ENCODE measurements at regions not wholly inside any gene's neighbourhood (a gene's known extent, or its start where the extent isn't known, plus 50 kb on each side); places are given as distances from the start of the nearest gene placed in this dataset.

GRCh38 chr4:27338530-27338929 lies 477.9 kb downstream of the STIM2 start:
- WGBS, 2 donors, result 33 to 34% methylated on average over 3 of the region's 3 CpGs
- Histone ChIP-seq H3K4me3 (no peak overlapping the region), H3K36me3 (replicated peaks in 1 of 2; ENCODE audit: insufficient read depth in 1 of 2, low read depth in 2 of 2) (no peaks in the 10 kb centered on the region), H3K27ac (no peak overlapping the region), H3K9me3 (no peaks in the 10 kb centered on the region), H3K27me3 (no peaks in the 10 kb centered on the region), H3K4me1 (no peaks in the 10 kb centered on the region)
- no peak for DNase-seq
- intact Hi-C loops (cut with DNase I), result no loop called here
- no peak for TF ChIP-seq CTCF (IDR thresholded peaks at IDR 0.05)
- ATAC-seq, result no peak

GRCh38 chr4:27343411-27343810 lies 482.8 kb downstream of the STIM2 start:
- no peak overlapping the region for H3K4me3 ChIP-seq
- H3K4me1 ChIP-seq, result no peaks in the 10 kb centered on the region
- 43 to 45% methylated on average over 3 of the region's 3 CpGs for WGBS, 2 donors
- ATAC-seq (no peak), DNase-seq (no peak)
- H3K27ac ChIP-seq, result no peak overlapping the region
- H3K27me3 ChIP-seq, result no peaks in the 10 kb centered on the region
- TF ChIP-seq POLR2A (IDR thresholded peaks at IDR 0.05) (no peak), CTCF (IDR thresholded peaks at IDR 0.05) (no peak)
- H3K9me3 ChIP-seq, result no peaks in the 10 kb centered on the region
- H3K36me3 ChIP-seq (replicated peaks in 1 of 2; ENCODE audit: insufficient read depth in 1 of 2, low read depth in 2 of 2), result no peaks in the 10 kb centered on the region
- intact Hi-C loops (cut with DNase I), result no loop called here

GRCh38 chr4:27350161-27350560 lies 489.5 kb downstream of the STIM2 start:
- TF ChIP-seq CTCF (IDR thresholded peaks at IDR 0.05), result no peak
- no peaks in the 10 kb centered on the region for H3K9me3 ChIP-seq
- H3K4me1 ChIP-seq, result no peaks in the 10 kb centered on the region
- no peak overlapping the region for H3K27ac ChIP-seq
- H3K36me3 ChIP-seq (replicated peaks in 1 of 2; ENCODE audit: insufficient read depth in 1 of 2, low read depth in 2 of 2), result no peaks in the 10 kb centered on the region
- WGBS, 2 donors, result 75 to 80% methylated on average over 3 of the region's 3 CpGs
- no peaks in the 10 kb centered on the region for H3K27me3 ChIP-seq
- intact Hi-C loops (cut with DNase I), result no loop called here
- ATAC-seq, result no peak
- no peak for DNase-seq
- no peak overlapping the region for H3K4me3 ChIP-seq

- Histone ChIP-seq H3K4me1 (no peaks in the 10 kb centered on the region), H3K27ac (no peak overlapping the region), H3K9me3 (no peaks in the 10 kb centered on the region), H3K27me3 (no peaks in the 10 kb centered on the region), H3K36me3 (replicated peaks in 1 of 2; ENCODE audit: insufficient read depth in 1 of 2, low read depth in 2 of 2) (no peaks in the 10 kb centered on the region), H3K4me3 (no peak overlapping the region)
- ATAC-seq (no peak), DNase-seq (no peak)
- TF ChIP-seq POLR2A (IDR thresholded peaks at IDR 0.05), result no peak
- TF ChIP-seq CTCF (IDR thresholded peaks at IDR 0.05), result peak in 5 of 7 experiments; percentile 7 to 46 (median 21)
- intact Hi-C loops (cut with DNase I), result no loop called here
- 11 to 18% methylated on average over 6 of the region's 6 CpGs for WGBS, 2 donors
Measured at GRCh38 chr4:27357283-27357682, 496.6 kb downstream of the STIM2 start.

- no peaks in the 10 kb centered on the region for H3K27me3 ChIP-seq
- DNase-seq (no peak), ATAC-seq (no peak)
- H3K27ac ChIP-seq, result no peak overlapping the region
- TF ChIP-seq POLR2A (IDR thresholded peaks at IDR 0.05) (no peak), CTCF (IDR thresholded peaks at IDR 0.05) (no peak)
- WGBS, 2 donors, result 37 to 43% methylated on average over 2 of the region's 2 CpGs
- intact Hi-C loops (cut with DNase I), result no loop called here
- H3K36me3 ChIP-seq (replicated peaks in 1 of 2; ENCODE audit: insufficient read depth in 1 of 2, low read depth in 2 of 2), result no peaks in the 10 kb centered on the region
- no peaks in the 10 kb centered on the region for H3K4me1 ChIP-seq
- no peaks in the 10 kb centered on the region for H3K9me3 ChIP-seq
- H3K4me3 ChIP-seq, result no peak overlapping the region
Measured at GRCh38 chr4:27358269-27358668, 497.6 kb downstream of the STIM2 start.

All from body of pancreas (tissue), 4 donors.